Stimulated activated CD8-positive, alpha-beta memory T cell treated with anti-CD3 and anti-CD28 coated beads, Interleukin-12 subunit alpha, Interleukin-12 subunit beta, amount 100 ng/mL, for 1 hour (primary cell): ENCODE measurements at regions not wholly inside any gene's neighbourhood (a gene's known extent, or its start where the extent isn't known, plus 50 kb on each side); places are given as distances from the start of the nearest gene placed in this dataset.
"Not testable (repeated sequence)": the region's sequence is repeated elsewhere in the genome, so short reads cannot be mapped to it uniquely, and the experiment has no call there.

Source experiments
- DNase-seq: peaks from one replicate; pipeline ENCODE4 v3.0.0-alpha.2; 2020; ENCODE audit warnings: low read depth

DNA sequence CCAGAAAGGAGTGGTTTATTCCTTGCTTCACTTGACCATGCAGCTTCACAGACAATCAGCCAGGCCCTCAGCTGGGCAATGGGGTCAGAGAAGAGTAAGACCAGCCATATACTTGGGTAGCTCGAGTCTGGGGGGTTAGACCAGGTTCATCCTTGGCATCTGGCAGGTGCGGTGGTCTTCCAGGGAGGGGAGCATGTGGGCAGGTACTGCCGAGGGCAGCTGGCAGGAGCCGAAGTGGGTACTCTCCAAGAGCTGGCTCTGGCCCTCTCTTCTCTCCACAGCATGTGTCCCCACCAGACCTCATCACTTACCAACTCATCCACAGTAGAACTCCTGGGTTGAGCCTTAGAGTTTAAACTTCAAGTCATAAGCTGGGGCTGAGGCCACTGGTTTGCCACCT, 156.8 kb downstream of the FOXD2 start:
- DNase-seq: no peak

DNA sequence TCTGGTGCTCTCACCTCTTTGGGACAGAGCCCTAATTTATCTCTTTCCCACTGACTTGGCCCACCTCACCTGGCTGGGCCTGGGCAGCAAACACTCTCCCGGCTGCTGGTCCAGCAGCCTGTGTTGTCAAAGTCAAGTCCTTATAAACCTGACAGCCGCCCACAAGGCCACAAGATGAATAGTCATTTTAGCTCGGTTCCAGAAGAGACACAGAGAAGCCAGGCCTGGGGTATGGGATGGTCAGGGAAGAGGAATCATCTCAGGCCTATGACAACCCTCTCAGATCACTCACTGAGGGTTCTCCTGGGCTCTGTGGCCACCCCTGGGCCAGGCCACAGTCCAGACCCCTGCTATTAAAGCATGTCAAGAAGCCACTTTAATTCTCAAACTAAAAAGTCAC, 158.5 kb downstream of the FOXD2 start:
- no peak for DNase-seq

DNA sequence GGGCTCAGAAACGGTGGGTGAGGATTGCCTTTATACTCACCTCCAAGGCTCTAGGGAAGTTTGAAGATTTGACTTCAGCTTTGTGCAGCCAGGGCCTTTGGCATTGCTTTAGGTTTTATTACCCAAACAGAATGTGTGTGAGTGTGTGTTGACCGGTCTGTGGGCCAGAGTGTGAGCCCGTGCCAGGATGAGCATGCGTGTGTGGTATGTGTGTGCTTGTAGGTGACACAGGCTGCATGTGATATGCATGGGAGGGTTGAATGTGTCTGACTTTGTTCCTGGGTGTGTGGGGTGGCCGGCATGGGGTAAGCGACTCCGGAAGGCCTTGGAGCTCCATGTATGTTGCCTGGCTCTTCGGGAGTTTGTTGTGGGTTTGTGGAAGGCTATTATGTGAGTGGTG, 160.5 kb downstream of the FOXD2 start:
- no peak for DNase-seq

DNA sequence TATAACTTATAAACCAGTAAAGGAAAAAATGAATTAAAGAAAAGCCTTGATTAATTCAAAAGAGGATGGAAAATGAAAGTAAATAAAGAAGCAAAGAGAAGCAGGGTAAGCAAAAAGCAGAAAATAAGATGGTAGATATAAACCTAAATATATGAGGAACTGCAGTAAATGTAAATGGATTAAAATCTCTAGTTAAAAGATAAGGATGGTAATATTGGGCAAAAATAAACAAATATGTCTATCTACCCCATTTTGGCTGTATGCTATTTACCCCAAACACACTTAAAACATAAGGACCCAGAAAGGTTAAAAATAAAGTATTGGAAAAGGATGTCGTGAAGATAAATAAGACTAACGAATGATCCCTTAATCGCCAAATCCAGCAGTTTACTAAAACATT, 161.9 kb downstream of the FOXD2 start:
- no peak for DNase-seq

DNA sequence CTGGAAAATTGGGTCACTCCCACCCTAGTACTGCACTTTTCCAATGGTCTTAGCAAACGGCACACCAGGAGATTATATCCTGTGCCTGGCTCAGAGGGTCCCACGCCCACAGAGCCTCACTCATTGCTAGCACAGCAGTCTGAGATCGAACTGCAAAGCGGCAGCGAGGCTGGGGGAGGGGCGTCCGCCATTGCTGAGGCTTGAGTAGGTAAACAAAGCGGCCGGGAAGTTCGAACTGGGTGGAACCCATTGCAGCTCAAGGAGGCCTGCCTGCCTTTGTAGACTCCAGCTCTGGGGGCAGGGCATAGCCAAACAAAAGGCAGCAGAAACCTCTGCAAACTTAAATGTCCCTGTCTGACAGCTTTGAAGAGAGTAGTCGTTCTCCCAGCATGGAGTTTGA, 164.6 kb downstream of the FOXD2 start:
- DNase-seq: not testable (repeated sequence)

DNA sequence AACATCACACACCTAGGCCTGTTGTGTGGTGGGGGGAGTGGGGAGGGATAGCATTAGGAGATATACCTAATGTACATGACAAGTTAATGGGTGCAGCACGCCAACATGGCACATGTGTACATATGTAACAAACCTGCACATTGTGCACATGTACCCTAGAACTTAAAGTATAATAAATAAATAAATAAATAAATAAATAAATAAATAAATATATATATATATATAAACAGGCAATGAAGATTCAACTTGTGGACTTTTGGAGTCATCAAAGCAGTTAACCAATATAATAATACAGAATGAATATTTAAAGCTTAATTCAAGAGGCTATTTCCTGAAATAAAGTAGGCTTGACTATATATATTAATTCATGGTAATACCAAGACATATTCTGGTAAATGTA, 167.0 kb downstream of the FOXD2 start:
- DNase-seq: not testable (repeated sequence)

DNA sequence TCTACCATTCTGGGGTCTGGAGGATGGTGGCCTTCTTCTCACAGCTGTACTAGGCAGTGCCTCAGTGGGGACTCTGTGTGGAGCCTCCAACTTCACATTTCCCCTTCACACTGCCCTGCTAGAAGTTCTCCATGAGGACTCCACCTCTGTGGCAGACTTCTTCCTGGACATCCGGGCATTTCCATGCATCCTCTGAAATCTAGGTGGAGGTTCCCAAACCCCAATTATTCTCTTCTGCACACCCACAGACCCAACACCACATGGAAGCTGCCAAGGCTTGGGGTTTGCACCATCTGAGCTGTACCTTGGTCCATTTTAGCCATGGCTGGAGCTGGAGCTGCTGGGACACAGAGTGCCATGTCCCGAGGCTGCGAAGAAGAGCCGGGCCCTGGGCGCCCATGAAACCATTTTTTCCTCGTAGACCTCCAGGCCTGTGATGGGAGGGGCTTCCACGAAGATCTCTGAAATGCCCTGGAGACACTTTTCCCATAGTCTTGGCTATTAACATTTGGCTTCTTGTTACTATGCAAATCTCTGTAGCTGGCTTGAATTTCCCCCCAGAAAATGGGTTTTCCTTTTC, 170.5 kb downstream of the FOXD2 start:
- no peak for DNase-seq

DNA sequence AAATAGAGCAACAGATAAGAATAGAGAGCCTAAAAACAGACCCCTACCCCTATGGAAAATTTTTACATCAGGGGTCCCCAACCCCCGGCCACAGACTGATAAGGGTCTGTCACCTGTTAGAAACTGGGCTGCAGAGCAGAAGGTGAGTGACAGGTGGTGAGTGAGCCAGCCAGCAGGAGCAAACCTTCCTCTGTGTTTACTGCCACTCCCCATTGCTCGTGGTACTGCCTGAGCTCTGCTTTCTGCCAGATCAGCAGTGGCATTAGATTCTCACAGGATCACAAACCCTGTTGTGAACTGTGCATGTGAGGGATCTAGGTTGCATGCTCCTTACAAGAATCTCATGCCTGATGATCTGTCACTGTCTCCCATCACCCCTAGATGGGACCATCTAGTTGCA, 174.1 kb downstream of the FOXD2 start:
- DNase-seq: no peak

DNA sequence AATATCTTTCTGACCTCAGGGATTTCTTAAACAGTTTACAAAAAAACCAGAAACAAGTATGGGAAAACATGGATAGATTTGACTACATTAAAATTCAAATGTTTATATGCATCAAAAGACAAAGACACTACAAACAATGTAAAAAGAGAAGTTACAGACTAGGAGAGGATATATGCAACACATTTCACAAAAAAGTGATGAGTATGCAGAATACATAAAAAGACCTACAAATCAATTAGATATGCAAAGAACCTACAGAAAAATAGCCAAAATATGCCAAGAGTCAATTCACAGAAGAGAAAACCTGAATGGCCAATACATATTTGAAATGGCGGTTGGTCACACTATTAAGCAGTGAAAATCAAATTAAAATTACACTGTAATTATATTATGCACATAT, 175.0 kb downstream of the FOXD2 start:
- DNase-seq: no peak

DNA sequence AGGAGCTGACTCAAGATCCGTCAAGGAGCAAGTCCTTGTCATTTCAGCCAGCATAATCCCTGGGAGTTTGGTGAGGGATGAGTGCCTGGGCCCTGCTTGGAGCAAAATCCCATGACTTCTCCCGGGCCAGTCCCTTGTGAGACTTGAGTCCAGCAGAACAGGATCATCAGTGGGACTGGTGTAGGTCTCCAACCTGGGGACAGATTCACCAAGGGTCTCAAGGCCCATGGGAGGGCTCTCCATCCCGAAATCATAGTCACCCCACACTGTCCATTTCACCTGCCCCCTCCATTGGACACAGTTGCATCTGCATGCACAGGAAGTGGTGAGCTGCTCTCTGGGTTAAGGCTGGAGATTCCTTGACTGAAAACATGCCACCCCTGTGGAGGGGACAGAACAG, 178.2 kb downstream of the FOXD2 start:
- no peak for DNase-seq

DNA sequence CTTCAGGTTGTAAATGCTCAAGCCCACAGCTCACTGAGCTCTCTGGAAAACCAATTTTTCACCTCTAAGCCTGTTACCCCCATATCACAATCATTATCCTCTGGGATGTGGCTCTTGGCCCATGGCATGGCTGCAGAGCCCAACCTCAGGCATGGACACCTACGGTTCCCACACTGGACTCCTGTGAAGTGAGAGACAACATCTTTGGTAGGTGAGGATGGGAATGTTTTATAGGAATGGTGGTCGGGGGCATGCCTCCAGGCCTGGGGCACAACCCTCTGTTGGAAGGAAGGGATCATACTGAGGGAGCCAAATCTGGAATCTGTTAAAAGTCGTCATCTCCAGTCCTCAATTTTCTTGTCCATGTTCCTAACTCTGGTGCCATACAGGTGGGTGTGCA, 179.1 kb downstream of the FOXD2 start:
- DNase-seq: no peak

DNA sequence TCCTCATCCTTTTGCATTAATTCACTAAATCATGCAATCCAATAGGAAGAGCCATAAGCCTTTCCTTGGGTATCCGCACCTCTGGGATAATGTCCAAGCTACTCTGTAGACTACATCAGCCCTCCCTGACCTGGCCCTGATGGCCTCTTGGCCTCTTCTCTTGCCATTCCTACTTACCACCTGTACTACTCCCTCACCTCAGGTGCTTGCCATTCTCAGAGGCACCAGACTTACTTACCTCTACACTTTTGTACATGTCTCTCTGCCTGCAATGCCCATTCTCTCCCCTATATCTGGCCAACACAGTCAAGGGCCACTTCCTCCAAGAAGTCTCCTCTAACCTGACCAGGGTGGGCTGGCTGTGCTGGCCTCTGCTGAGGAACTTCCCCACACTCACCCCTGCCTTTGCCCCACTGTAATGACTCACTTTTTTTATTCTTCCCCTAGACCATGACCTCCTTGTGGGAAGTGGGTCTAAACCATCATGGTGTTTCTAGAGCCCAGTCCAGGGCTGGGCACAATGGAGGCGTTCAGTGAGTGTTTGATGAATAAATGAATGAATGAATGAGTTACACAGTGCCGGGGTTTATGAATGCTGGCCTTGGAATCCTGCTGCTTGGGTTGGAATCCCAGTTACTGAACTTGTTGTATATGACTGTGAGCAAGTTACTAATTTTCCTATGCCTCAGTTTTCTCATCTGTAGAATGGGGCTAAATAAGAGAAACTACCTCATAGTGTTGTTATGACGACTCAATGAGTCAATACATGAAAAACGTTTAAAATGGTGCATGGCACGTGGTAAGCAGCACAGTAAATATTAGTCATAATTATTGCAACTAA, 179.8 kb downstream of the FOXD2 start:
- no peak for DNase-seq

DNA sequence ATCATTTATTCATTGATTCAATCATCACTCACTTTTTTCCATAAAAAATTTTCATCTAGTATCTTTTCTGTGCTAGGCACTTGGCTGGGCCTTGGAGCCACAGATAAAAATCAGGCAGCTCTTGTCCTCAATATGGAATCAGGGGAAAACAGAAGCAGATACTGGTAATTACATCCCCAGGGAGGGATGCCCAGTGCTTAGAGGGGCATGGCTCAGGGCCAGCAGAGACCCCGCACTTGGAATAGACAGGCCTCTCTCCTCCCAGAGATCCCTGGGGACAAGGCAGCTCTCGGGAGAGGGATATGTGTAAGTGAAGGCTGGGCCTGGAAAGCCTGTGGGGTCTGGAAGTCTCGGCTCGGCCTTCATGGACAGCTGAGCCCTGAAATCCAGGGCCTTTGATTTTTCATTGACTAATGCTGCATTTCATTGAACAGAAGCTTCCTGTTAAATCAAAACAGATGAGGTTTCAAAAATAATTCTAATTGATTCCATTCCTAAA, 180.4 kb downstream of the FOXD2 start:
- DNase-seq: no peak

DNA sequence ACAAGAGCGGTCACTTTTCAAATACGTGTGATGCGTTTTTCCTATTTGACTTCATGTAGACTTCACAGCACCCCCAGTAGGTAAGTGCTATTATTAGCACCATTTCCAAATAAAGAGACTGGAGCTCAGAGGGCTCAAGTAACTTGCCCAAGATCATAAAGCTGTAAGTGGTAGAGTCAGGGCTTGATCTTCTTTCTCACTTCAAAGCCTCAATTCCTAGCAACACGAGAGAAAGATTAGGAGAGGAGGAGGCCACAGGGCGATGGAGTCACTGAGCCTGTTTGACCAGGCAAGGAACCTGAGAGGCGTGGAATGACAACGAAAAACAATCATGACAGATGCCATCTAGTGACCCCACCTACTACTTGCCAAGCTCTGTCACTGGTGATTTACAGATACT, 181.0 kb downstream of the FOXD2 start:
- no peak for DNase-seq

DNA sequence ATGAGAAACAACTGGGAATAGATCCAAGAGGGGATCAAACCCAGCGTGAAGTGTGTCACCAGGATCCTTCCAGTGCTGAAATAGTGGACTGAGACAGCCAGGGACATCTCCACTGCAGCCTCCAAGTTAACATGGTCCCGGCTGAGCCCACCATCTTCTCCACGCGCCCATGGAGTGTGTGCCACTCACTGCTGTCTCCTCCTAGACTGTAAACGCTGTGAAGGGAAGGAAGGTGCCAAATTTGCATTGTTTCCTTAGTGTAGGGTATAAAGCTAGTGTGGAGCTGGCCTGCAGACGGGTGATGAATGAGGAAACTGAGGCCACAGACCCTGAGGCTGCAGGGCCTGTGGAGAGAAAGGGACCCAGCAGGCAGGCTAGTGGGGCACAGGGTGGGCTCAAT, 183.6 kb downstream of the FOXD2 start:
- DNase-seq: no peak

DNA sequence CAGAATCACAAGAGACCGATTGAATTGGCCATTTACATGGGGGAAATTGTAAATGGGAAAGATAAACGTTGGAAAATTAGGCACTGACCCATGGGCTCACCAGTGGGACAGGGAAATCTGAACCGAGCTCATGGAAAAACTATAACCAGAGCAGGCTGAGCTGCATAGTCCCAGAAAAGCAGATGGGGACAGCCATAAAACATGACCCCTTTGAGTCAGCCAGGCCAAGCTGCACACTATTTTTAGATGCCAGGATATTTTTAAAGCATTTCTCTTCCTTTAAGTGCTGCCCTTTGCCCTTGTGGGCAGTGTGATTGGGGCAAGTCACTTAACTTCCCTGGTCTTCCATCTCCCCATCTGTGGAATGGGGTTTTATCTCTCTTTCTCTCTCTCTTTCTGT, 184.1 kb downstream of the FOXD2 start:
- no peak for DNase-seq

DNA sequence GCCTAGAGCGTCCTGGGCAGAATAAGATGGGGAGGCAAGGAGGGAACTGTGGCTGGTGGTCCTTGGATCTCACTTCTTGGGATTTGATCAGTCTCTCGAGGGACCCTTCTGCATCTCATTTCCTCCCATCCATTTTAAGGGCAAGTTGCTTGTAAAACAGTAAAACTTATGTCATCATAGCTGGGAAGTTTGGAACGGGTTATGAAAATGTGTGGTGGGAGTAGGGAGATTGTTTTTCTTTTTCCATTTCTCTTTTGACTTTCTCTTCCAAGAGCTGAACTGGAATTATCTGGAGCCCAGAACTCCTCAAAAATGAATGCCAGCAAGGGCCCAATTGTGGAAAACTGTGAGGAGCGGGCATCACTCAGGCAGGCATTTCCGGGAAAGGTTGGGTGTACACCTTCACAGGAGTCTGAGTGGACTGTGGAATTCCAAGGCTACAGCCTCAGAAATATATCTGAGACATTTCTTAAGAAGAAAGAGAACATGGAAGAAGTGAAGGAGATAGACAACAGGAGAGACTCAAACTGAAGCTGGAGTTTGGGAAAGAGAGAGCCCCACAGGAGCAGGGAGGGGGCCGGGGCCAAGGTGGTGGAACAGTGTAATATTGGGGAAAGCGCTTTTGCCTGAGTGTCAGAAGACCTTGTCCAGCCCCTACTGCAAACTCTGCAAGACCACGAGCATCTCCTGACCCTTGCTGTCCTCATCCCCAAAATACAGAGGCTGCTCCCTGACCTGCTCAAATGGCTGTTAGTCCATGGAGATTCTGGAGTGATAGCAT, 185.1 kb downstream of the FOXD2 start:
- DNase-seq: no peak

DNA sequence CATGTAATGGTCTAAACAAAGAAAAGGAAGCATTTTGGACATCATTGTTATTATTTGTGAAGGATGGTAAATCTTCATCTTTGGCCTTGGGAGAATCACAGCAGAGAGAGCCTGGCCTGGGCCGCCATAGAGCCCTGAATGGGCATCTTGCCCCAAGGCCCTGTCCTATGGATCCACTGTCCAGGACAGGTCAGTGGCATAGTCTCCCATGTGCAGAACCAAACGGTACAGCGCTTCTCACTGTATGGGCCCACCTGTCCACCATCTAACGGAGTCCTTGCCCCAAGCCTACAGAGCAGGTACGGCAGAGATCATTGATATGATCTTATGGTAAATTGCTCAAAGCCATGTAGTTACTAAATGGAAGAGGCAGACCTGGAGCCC, 185.7 kb downstream of the FOXD2 start:
- no peak for DNase-seq

DNA sequence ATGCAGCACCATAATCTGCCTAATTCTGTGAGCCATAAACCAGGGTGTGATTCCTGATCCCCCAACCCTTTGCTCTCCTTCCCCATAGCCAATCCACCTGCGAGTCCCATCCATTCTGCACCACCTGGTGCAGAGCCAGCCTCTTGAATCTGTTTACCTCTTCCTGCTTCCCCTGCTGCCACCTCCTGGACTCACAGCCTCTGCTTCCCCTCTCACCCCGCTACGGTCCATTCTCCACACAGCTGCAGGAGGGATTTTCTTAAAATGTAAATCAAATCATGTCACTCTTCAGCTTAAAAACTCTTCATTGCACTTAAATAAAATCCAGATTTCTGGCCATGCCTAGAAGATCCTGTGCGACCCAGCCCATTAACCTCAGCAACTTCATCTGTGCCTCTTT, 186.7 kb downstream of the FOXD2 start:
- no peak for DNase-seq

DNA sequence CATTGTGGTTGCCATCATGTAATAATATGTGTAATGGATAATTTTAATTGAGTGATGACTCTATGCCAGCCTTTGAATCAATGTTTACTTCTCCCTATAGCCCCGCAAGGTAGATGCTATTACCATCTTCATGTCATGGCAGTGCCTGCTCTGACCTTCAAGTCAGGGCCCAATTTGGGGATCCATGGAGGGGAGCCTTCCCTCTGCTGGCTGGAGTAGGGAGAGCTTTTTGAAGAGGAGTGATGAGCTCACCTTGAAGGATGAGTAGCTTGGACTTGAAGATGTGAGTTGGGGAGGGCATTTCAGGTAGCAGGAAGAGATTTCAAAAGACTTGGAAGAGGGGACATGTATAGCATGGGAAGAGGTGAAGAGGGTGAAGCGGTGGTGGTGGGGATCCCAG, 189.2 kb downstream of the FOXD2 start:
- DNase-seq: no peak

DNA sequence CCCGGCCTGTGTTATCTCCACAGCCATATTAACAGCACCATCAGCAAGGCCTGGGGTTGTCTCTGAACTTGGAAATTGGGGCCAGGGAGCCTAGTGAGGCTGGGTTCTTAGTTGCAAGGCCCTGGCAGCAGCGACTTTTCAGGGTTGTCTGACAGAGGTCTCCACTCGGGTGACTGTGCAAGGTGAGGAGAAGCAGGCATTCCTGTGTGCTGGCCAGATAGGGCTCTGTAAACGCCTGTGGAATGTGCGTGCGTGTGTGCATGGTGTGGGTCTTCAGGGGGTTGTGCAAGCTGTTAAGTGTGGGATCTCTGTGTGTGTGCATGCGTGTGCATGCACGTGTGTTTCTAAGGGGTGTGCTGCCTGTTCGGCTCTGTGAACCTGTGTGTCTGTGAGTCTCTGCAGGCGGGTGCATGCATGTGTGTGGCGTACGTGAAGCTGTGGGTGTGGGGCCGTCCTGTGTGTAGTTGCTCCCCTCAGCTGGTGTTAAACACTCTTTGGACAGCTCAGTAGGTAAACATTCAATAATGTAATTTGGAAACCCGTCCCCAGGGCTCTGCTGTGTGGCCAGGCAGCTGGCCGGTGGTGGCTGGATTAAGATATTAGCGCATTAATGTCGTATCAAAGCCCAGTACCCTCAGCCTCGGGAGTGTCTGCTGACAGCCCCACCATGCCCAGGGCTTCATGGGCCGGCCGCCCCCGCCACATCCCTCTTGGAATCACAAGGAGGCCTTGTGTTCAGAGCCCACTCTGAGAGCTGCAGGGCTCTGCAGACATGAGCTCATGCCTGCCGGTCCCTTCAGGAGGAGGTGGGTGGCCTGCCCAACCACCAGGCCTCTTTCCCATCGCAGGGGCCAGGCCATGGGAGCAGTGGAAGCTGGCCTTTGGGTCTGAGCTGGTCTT, 189.9 kb downstream of the FOXD2 start:
- DNase-seq: no peak

DNA sequence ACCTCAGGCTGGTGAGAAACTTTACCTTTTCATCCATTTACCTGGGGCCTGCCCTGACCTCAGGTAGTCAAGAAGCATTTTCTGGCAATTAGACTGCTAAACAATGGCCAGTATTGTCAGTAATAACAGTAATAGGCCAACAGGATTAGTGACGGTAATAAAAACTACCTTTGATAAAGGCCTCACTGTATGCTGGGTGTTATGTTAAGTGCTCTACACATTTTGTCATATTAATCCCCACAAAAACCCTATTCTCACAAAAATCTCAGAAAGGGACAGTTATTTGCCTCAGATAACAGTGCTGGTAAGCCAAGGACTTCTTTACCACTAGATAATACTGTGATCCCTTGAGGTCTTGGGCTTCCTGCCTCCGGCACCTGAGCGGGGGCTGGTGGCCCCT, 191.4 kb downstream of the FOXD2 start:
- DNase-seq: no peak
